ENCODE measurements at regions not wholly inside any gene's neighbourhood (a gene's known extent, or its start where the extent isn't known, plus 50 kb on each side); places are given as distances from the start of the nearest gene placed in this dataset.

- no peak overlapping the region for H3K4me3 Mint-ChIP-seq
- H3K4me1 Mint-ChIP-seq: no peaks in the 10 kb centered on the region
- H3K9me3 Mint-ChIP-seq: peaks cover 3% of the 10 kb centered on the region
- DNase-seq (ENCODE audit: low spot score in 2 of 2) (no peak), ATAC-seq (ENCODE audit: low read depth) (no peak)
- H3K36me3 Mint-ChIP-seq: no peaks in the 10 kb centered on the region
- no peak overlapping the region for H3K27ac Mint-ChIP-seq
- no peaks in the 10 kb centered on the region for H3K27me3 Mint-ChIP-seq
Observed at GRCh38 chr2:6617794-6618193, 247.9 kb downstream of the CMPK2 start.

GRCh38 chr2:6618201-6618600 is 247.5 kb downstream of the CMPK2 start:
- peaks cover 2% of the 10 kb centered on the region for H3K9me3 Mint-ChIP-seq
- no peaks in the 10 kb centered on the region for H3K36me3 Mint-ChIP-seq
- H3K4me1 Mint-ChIP-seq: no peaks in the 10 kb centered on the region
- H3K27ac Mint-ChIP-seq: no peak overlapping the region
- no peak overlapping the region for H3K4me3 Mint-ChIP-seq
- no peak for ATAC-seq (ENCODE audit: low read depth)
- H3K27me3 Mint-ChIP-seq: no peaks in the 10 kb centered on the region
- DNase-seq (ENCODE audit: low spot score in 2 of 2): no peak

- DNase-seq (ENCODE audit: low spot score in 2 of 2) (no peak), ATAC-seq (ENCODE audit: low read depth) (no peak)
- Mint-ChIP-seq H3K27ac (no peak overlapping the region), H3K4me1 (no peaks in the 10 kb centered on the region), H3K36me3 (no peaks in the 10 kb centered on the region), H3K9me3 (no peaks in the 10 kb centered on the region), H3K4me3 (no peak overlapping the region), H3K27me3 (no peaks in the 10 kb centered on the region)
Observed at GRCh38 chr2:6623746-6624145, 242.0 kb downstream of the CMPK2 start.

GRCh38 chr2:6626401-6627012 is 239.2 kb downstream of the CMPK2 start:
- no peak overlapping the region for H3K4me3 Mint-ChIP-seq
- H3K36me3 Mint-ChIP-seq: no peaks in the 10 kb centered on the region
- no peak for DNase-seq (ENCODE audit: low spot score in 2 of 2)
- H3K4me1 Mint-ChIP-seq: no peaks in the 10 kb centered on the region
- no peak overlapping the region for H3K27ac Mint-ChIP-seq
- ATAC-seq (ENCODE audit: low read depth): no peak
- H3K27me3 Mint-ChIP-seq: peaks cover 3% of the 10 kb centered on the region
- H3K9me3 Mint-ChIP-seq: no peaks in the 10 kb centered on the region

DNA sequence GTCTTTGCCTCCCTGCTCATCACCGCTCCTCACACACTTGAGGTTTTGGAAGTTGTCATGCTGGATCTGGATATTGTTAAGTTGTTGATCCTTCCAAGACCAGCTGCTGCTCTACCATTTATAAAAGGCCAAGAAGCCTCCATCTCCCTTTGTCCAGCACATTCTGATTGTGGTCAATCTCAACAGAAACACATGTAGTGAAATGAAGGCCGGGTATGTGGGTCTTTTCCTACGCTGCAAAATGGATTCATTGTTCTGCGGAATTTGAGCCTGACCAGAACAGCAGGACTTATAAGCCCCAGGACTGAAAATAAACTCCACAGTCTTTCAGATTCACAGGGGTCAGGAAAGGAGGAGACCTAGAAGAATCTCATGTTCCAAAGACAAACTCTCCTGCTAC is 238.4 kb downstream of the CMPK2 start:
- Mint-ChIP-seq H3K4me1 (no peaks in the 10 kb centered on the region), H3K9me3 (no peaks in the 10 kb centered on the region), H3K27me3 (peaks cover 3% of the 10 kb centered on the region), H3K36me3 (no peaks in the 10 kb centered on the region), H3K4me3 (no peak overlapping the region), H3K27ac (no peak overlapping the region)
- ATAC-seq (ENCODE audit: low read depth): no peak
- DNase-seq (ENCODE audit: low spot score in 2 of 2): no peak

- Mint-ChIP-seq H3K27ac (no peak overlapping the region), H3K27me3 (peaks cover 3% of the 10 kb centered on the region), H3K9me3 (no peaks in the 10 kb centered on the region), H3K4me3 (no peak overlapping the region), H3K4me1 (no peaks in the 10 kb centered on the region), H3K36me3 (no peaks in the 10 kb centered on the region)
- ATAC-seq (ENCODE audit: low read depth): no peak
- DNase-seq (ENCODE audit: low spot score in 2 of 2): no peak
Observed at GRCh38 chr2:6630209-6630608, 235.5 kb downstream of the CMPK2 start.

- no peak for DNase-seq (ENCODE audit: low spot score in 2 of 2)
- Mint-ChIP-seq H3K27me3 (no peaks in the 10 kb centered on the region), H3K27ac (no peak overlapping the region), H3K36me3 (no peaks in the 10 kb centered on the region), H3K4me1 (no peaks in the 10 kb centered on the region), H3K4me3 (no peak overlapping the region), H3K9me3 (no peaks in the 10 kb centered on the region)
- ATAC-seq (ENCODE audit: low read depth): no peak
Observed at GRCh38 chr2:6635296-6635695, 230.4 kb downstream of the CMPK2 start.

DNA sequence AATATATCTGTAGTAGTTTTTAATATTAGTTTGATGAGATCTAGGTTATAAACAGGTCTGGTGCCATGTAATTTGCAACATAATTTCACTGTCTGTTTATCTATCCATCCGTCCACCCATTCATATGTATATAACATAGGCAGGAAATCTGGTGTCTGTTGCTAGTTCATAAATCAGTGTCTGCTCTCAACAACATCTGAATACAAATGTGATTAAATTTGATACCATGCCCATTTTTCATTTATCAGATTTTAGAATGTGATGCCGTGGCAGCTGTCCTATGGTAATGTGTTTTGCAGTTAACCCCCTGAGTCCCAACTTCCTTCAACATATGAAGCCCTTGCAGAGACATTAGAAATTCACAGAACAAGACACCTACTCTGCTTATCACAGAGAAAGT is 228.4 kb downstream of the CMPK2 start:
- H3K27me3 Mint-ChIP-seq: peaks cover 1% of the 10 kb centered on the region
- H3K27ac Mint-ChIP-seq: no peak overlapping the region
- no peaks in the 10 kb centered on the region for H3K36me3 Mint-ChIP-seq
- DNase-seq (ENCODE audit: low spot score in 2 of 2) (no peak), ATAC-seq (ENCODE audit: low read depth) (no peak)
- no peak overlapping the region for H3K4me3 Mint-ChIP-seq
- H3K9me3 Mint-ChIP-seq: peaks cover 2% of the 10 kb centered on the region
- H3K4me1 Mint-ChIP-seq: no peaks in the 10 kb centered on the region

- Mint-ChIP-seq H3K27me3 (peaks cover 1% of the 10 kb centered on the region), H3K4me3 (no peak overlapping the region), H3K27ac (no peak overlapping the region), H3K4me1 (no peaks in the 10 kb centered on the region), H3K36me3 (no peaks in the 10 kb centered on the region), H3K9me3 (peaks cover 2% of the 10 kb centered on the region)
- DNase-seq (ENCODE audit: low spot score in 2 of 2) (no peak), ATAC-seq (ENCODE audit: low read depth) (no peak)
Observed at GRCh38 chr2:6639929-6640620, 225.6 kb downstream of the CMPK2 start.

GRCh38 chr2:6640621-6641015 is 225.1 kb downstream of the CMPK2 start:
- no peak overlapping the region for H3K27ac Mint-ChIP-seq
- peaks cover 1% of the 10 kb centered on the region for H3K27me3 Mint-ChIP-seq
- ATAC-seq (ENCODE audit: low read depth) (no peak), DNase-seq (ENCODE audit: low spot score in 2 of 2) (no peak)
- H3K4me1 Mint-ChIP-seq: no peaks in the 10 kb centered on the region
- no peaks in the 10 kb centered on the region for H3K36me3 Mint-ChIP-seq
- H3K9me3 Mint-ChIP-seq: peaks cover 2% of the 10 kb centered on the region
- no peak overlapping the region for H3K4me3 Mint-ChIP-seq

DNA sequence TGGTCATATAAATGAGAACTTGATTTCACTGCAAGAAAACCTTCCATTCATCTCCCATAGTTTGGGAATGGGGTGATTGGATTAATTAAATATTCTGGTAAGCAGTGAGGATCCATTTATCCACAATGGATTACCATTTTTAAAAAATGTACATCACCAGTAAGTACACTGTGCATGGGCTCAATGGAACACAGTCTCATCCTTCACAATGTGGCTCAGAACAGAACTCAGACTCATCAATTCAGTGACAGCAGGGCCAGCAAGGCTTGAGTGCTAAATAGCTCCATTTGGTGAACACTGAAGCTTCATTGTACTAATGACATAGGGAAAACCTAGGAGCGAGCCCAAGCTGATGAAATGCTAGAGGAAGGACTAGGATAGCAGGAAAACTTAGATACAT is 223.8 kb downstream of the CMPK2 start:
- DNase-seq (ENCODE audit: low spot score in 2 of 2) (no peak), ATAC-seq (ENCODE audit: low read depth) (no peak)
- Mint-ChIP-seq H3K9me3 (peaks cover 2% of the 10 kb centered on the region), H3K27me3 (peaks cover 1% of the 10 kb centered on the region), H3K36me3 (no peaks in the 10 kb centered on the region), H3K4me1 (no peaks in the 10 kb centered on the region), H3K4me3 (no peak overlapping the region), H3K27ac (no peak overlapping the region)

- ATAC-seq (ENCODE audit: low read depth) (no peak), DNase-seq (ENCODE audit: low spot score in 2 of 2) (no peak)
- no peaks in the 10 kb centered on the region for H3K36me3 Mint-ChIP-seq
- H3K9me3 Mint-ChIP-seq: peaks cover 2% of the 10 kb centered on the region
- no peak overlapping the region for H3K27ac Mint-ChIP-seq
- H3K27me3 Mint-ChIP-seq: peaks cover 1% of the 10 kb centered on the region
- H3K4me1 Mint-ChIP-seq: no peaks in the 10 kb centered on the region
- H3K4me3 Mint-ChIP-seq: no peak overlapping the region
Observed at GRCh38 chr2:6644261-6644660, 221.4 kb downstream of the CMPK2 start.

DNA sequence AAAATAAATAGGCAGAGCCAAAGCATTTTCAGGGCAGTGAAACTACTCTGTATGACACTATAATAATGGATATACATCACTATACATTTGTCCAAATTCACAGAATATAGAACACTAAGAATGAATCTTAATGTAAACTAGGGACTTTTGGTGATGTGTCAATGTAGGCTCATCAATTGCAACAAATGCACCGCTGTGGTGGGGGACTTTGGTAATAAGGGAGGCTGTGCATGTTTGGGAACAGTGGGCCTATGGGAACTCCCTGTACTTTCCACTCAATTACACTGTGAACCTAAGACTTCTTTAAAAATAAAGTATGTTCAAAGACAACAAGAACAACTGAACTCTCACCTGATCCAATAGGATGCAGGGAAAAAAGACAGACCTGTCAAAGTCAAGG is 220.7 kb downstream of the CMPK2 start:
- ATAC-seq (ENCODE audit: low read depth) (no peak), DNase-seq (ENCODE audit: low spot score in 2 of 2) (no peak)
- Mint-ChIP-seq H3K27me3 (peaks cover 1% of the 10 kb centered on the region), H3K9me3 (peaks cover 2% of the 10 kb centered on the region), H3K27ac (no peak overlapping the region), H3K4me3 (no peak overlapping the region), H3K36me3 (no peaks in the 10 kb centered on the region), H3K4me1 (no peaks in the 10 kb centered on the region)

GRCh38 chr2:6645672-6646071 is 220.0 kb downstream of the CMPK2 start:
- ATAC-seq (ENCODE audit: low read depth) (no peak), DNase-seq (ENCODE audit: low spot score in 2 of 2) (no peak)
- Mint-ChIP-seq H3K36me3 (no peaks in the 10 kb centered on the region), H3K27me3 (peaks cover 1% of the 10 kb centered on the region), H3K9me3 (no peaks in the 10 kb centered on the region), H3K4me1 (no peaks in the 10 kb centered on the region), H3K4me3 (no peak overlapping the region), H3K27ac (no peak overlapping the region)

DNA sequence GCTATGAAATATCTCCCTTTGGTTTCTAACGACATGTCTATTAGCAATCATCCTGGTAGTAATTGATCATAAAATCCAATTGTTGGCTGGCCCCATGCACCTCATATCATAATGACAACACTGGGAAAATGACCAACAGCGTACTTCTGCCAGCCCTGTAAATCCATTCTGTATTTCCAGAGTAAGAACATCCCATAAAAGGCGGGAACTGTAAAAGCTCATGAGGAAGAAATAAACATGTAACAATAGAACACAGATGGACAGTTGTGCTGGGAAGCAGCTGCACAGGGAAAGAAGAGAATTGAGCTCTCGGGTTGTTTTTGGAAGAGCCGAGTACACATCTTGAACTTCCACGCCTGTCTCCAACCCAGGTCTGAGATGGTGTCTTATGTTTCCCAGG is 218.7 kb downstream of the CMPK2 start:
- H3K27me3 Mint-ChIP-seq: no peaks in the 10 kb centered on the region
- H3K4me1 Mint-ChIP-seq: no peaks in the 10 kb centered on the region
- no peaks in the 10 kb centered on the region for H3K9me3 Mint-ChIP-seq
- no peak overlapping the region for H3K27ac Mint-ChIP-seq
- no peaks in the 10 kb centered on the region for H3K36me3 Mint-ChIP-seq
- H3K4me3 Mint-ChIP-seq: no peak overlapping the region
- DNase-seq (ENCODE audit: low spot score in 2 of 2) (no peak), ATAC-seq (ENCODE audit: low read depth) (no peak)

Measured in memory B cell (primary cell).